Calu3 (cell line): ENCODE measurements at regions not wholly inside any gene's neighbourhood (a gene's known extent, or its start where the extent isn't known, plus 50 kb on each side); places are given as distances from the start of the nearest gene placed in this dataset.

Experiments used
- BruUV-seq: library from RNA; stranded (reverse); fragments of 400-500 nt; replicated peaks from 2 replicates; lab custom pipeline; 2021; lab: Mats Ljungman, UMichigan
- CTCF ChIA-PET: fragments of 300-600 bp; sonication (Branson Sonifier 250); formaldehyde crosslinking; loops from one replicate; lab custom pipeline; 2022; ENCODE audit warnings: antibody characterized with exemption; lab: Charles Lee
- DNase-seq: peaks from one replicate; pipeline ENCODE4 v3.0.0; 2022
- H3K27ac Mint-ChIP-seq: one replicate; pipeline ENCODE4 v1.8.0; 2022; ENCODE audit warnings: mixed read lengths; ENCODE audit not compliant: unreplicated experiment
- H3K27me3 Mint-ChIP-seq: one replicate; pipeline ENCODE4 v1.8.0; 2022; ENCODE audit warnings: mixed read lengths; ENCODE audit not compliant: unreplicated experiment
- H3K36me3 Mint-ChIP-seq: one replicate; pipeline ENCODE4 v1.8.0; 2022; ENCODE audit warnings: mild to moderate bottlenecking, moderate library complexity, mixed read lengths; ENCODE audit not compliant: insufficient read depth, unreplicated experiment
- H3K4me1 Mint-ChIP-seq: one replicate; pipeline ENCODE4 v1.8.0; 2022; ENCODE audit warnings: mild to moderate bottlenecking, low read depth, mixed read lengths; ENCODE audit not compliant: unreplicated experiment
- H3K4me3 Mint-ChIP-seq: one replicate; pipeline ENCODE4 v1.8.0; 2022; ENCODE audit warnings: mild to moderate bottlenecking, low read depth, moderate library complexity, mixed read lengths; ENCODE audit not compliant: unreplicated experiment
- H3K9me3 Mint-ChIP-seq: one replicate; pipeline ENCODE4 v1.8.0; 2022; ENCODE audit warnings: low read depth, mixed read lengths; ENCODE audit not compliant: unreplicated experiment
- intact Hi-C: fragments of 100-400 bp; cut with micrococcal nuclease; formaldehyde crosslinking; loops from one replicate; pipeline ENCODE4 v1.10.0; 2022; ENCODE audit not compliant: unreplicated experiment
- TF ChIP-seq, protein P1 (sequence below): fragments of 200-600 bp; IDR thresholded peaks from one replicate; pipeline ENCODE4 v1.8.0; 2022; ENCODE audit warnings: antibody characterized with exemption; ENCODE audit not compliant: unreplicated experiment

DNA sequence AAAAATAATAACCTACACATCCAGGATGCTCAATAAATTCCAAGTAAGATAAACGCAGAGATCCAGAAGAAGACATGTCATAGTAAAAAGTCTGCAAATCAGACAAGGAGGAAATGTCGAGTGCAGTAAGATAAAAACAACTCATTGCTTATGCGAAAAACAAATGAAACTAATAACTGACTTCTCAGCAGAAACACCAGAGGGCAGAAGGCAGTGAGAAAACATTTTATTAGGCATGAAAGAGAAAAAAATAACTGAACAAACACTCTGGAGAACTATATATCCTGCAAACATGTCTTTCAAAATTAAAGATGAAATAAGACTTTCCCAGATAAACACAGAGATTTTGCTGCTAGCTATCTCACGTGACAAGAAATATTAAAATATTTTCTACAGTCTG, 201.3 kb upstream of the CTSO start:
- no peaks in the 10 kb centered on the region for H3K9me3 Mint-ChIP-seq
- BruUV-seq = no TSS peak

DNA sequence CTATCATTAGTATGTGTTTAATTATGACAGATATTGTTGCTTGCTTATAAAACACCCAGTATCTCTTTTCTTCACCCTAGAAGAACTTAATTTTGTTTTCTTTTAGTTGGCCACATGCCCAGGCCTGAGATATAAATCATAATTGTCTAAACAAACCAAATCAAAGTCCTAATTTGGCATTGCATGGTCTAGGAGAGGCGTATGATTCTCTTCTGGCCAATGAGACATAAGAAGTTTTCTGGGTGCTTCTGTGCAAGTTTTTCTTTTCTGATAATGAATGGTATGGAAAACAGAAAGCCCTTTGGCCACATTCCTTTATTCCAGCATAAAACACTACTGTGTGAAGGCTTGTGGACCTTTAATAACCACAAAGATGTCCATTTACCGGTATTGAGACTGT, 192.9 kb upstream of the CTSO start:
- H3K27me3 Mint-ChIP-seq = no peaks in the 10 kb centered on the region
- TF ChIP-seq, protein P1, sequence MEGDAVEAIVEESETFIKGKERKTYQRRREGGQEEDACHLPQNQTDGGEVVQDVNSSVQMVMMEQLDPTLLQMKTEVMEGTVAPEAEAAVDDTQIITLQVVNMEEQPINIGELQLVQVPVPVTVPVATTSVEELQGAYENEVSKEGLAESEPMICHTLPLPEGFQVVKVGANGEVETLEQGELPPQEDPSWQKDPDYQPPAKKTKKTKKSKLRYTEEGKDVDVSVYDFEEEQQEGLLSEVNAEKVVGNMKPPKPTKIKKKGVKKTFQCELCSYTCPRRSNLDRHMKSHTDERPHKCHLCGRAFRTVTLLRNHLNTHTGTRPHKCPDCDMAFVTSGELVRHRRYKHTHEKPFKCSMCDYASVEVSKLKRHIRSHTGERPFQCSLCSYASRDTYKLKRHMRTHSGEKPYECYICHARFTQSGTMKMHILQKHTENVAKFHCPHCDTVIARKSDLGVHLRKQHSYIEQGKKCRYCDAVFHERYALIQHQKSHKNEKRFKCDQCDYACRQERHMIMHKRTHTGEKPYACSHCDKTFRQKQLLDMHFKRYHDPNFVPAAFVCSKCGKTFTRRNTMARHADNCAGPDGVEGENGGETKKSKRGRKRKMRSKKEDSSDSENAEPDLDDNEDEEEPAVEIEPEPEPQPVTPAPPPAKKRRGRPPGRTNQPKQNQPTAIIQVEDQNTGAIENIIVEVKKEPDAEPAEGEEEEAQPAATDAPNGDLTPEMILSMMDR = no peak
- H3K4me1 Mint-ChIP-seq = no peaks in the 10 kb centered on the region
- H3K36me3 Mint-ChIP-seq = no peaks in the 10 kb centered on the region
- H3K4me3 Mint-ChIP-seq = no peak overlapping the region
- no peaks in the 10 kb centered on the region for H3K9me3 Mint-ChIP-seq
- intact Hi-C loops = no loop called here
- CTCF ChIA-PET = no interaction called here
- BruUV-seq = no TSS peak
- H3K27ac Mint-ChIP-seq = no peak overlapping the region
- no peak for DNase-seq

More for the DNA sequence above, 201.3 kb upstream of the CTSO start:
- no peaks in the 10 kb centered on the region for H3K4me1 Mint-ChIP-seq
- TF ChIP-seq, protein P1 = no peak
- H3K36me3 Mint-ChIP-seq = no peaks in the 10 kb centered on the region
- intact Hi-C loops = no loop called here
- no peak for DNase-seq
- no peak overlapping the region for H3K27ac Mint-ChIP-seq
- no peak overlapping the region for H3K4me3 Mint-ChIP-seq
- CTCF ChIA-PET = no interaction called here
- no peaks in the 10 kb centered on the region for H3K27me3 Mint-ChIP-seq

DNA sequence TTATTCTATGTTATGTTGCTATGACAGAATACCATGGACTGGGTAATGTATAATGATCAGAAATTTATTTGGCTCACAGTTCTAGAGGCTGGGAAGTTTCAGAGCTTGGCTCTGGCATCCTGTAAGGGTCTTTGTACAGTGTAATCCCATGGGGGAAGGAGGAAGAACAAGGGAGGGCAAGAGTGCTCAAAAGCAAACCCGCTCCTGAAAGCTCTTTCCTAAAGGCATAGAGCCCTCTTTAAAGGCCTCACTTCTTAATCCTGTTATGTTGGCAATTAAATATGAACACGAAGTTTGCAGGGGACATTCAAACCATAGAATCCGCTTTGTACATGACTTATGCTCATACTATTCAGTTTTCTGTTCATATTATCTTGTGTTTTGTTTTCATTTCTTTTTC, 191.3 kb upstream of the CTSO start:
- Mint-ChIP-seq H3K36me3 (no peaks in the 10 kb centered on the region), H3K27me3 (no peaks in the 10 kb centered on the region), H3K4me3 (no peak overlapping the region), H3K9me3 (no peaks in the 10 kb centered on the region), H3K4me1 (no peaks in the 10 kb centered on the region), H3K27ac (no peak overlapping the region)
- CTCF ChIA-PET = no interaction called here
- TF ChIP-seq, protein P1 = no peak
- BruUV-seq = no TSS peak
- DNase-seq = no peak
- intact Hi-C loops = no loop called here

DNA sequence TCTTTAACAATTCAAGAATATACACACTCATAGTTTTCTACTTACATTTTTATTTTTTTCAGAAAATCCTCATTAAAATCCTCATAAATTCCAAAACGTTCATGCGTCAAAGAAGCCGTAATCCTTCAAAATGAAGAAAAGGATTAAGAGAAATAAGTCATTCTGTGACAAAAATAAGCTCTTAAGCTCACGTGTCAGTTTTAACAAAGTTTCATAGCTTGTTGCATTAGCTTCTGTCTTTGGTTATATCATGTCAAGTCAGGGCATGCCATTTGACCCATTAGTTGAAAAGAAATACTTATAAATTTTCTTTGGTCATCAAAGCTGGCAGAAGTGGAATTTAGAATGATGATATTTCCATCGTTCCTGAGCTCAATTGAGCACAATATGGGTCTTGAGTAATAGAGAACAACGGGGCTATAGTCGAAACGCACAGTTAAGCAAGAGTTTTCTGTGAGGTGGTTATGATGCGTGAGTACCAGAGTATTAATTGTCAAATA, 185.2 kb upstream of the CTSO start:
- CTCF ChIA-PET = no interaction called here
- Mint-ChIP-seq H3K4me1 (peaks cover 3% of the 10 kb centered on the region), H3K27me3 (no peaks in the 10 kb centered on the region), H3K4me3 (no peak overlapping the region), H3K9me3 (no peaks in the 10 kb centered on the region), H3K36me3 (no peaks in the 10 kb centered on the region), H3K27ac (no peak overlapping the region)
- TF ChIP-seq, protein P1 = no peak
- no TSS peak for BruUV-seq
- intact Hi-C loops = no loop called here
- no peak for DNase-seq
